ENCODE measurements at regions not wholly inside any gene's neighbourhood (a gene's known extent, or its start where the extent isn't known, plus 50 kb on each side); places are given as distances from the start of the nearest gene placed in this dataset.

GRCh38 chr4:156261230-156261629, 307.6 kb upstream of the CTSO start:
- Histone ChIP-seq H3K4me2 (no peak overlapping the region), H3K4me1 (no peaks in the 10 kb centered on the region), H3K9me3 (no peaks in the 10 kb centered on the region), H3K4me3 (no peak overlapping the region), H3K27ac (no peak overlapping the region)
- no peak for DNase-seq (ENCODE audit: low read depth in 1 of 2, low spot score in 1 of 2)
- ChIA-PET POLR2A (no interaction called here), CTCF (no interaction called here)
- WGBS (ENCODE audit: missing lambda C conversion rate), result 95% methylated on average over 1 of the region's 1 CpG
- FAIRE-seq, result no peak
- TF ChIP-seq POLR2AphosphoS2 (conservative IDR thresholded peaks at IDR 0.05; ENCODE audit: low read length) (no peak), EP300 (IDR thresholded peaks at IDR 0.05) (no peak), ESRRA (IDR thresholded peaks at IDR 0.05; ENCODE audit: borderline replicate concordance, low read length) (no peak), BCL3 (IDR thresholded peaks at IDR 0.05) (no peak), MAZ (IDR thresholded peaks at IDR 0.05; ENCODE audit: borderline replicate concordance, low read depth, low read length) (no peak)
- TF ChIP-seq, protein P1, sequence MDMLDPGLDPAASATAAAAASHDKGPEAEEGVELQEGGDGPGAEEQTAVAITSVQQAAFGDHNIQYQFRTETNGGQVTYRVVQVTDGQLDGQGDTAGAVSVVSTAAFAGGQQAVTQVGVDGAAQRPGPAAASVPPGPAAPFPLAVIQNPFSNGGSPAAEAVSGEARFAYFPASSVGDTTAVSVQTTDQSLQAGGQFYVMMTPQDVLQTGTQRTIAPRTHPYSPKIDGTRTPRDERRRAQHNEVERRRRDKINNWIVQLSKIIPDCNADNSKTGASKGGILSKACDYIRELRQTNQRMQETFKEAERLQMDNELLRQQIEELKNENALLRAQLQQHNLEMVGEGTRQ (IDR thresholded peaks at IDR 0.05), result no peak
- TF ChIP-seq, protein P2, sequence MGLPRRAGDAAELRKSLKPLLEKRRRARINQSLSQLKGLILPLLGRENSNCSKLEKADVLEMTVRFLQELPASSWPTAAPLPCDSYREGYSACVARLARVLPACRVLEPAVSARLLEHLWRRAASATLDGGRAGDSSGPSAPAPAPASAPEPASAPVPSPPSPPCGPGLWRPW (IDR thresholded peaks at IDR 0.05), result no peak
- ATAC-seq, result no peak

GRCh38 chr4:156255230-156256007, 301.8 kb upstream of the CTSO start:
- POLR2A ChIA-PET, result no interaction called here
- 47% methylated on average over 5 of the region's 5 CpGs for WGBS (ENCODE audit: missing lambda C conversion rate)
- H3K27ac ChIP-seq, result no peak overlapping the region
- H3K4me3 ChIP-seq, result no peak overlapping the region
- ATAC-seq (no peak), FAIRE-seq (no peak), DNase-seq (ENCODE audit: low read depth in 1 of 2, low spot score in 1 of 2) (no peak)
- H3K4me2 ChIP-seq, result no peak overlapping the region
- no peaks in the 10 kb centered on the region for H3K4me1 ChIP-seq
- CTCF ChIA-PET, result no interaction called here
- no peaks in the 10 kb centered on the region for H3K9me3 ChIP-seq
- TF ChIP-seq JUNB (IDR thresholded peaks at IDR 0.05) (no peak), GATA3 (IDR thresholded peaks at IDR 0.05; ENCODE audit: borderline replicate concordance) (no peak), FOXS1 (CRISPR knock-in tag; IDR thresholded peaks at IDR 0.05) (no peak), RARB (CRISPR knock-in tag; IDR thresholded peaks at IDR 0.05) (no peak)

GRCh38 chr4:156252358-156252921, 298.8 kb upstream of the CTSO start:
- POLR2A ChIA-PET, result no interaction called here

More at GRCh38 chr4:156252358-156252921, 298.8 kb upstream of the CTSO start:
- DNase-seq (ENCODE audit: low read depth in 1 of 2, low spot score in 1 of 2), result no peak
- H3K4me2 ChIP-seq, result no peak overlapping the region
- H3K9me3 ChIP-seq, result no peaks in the 10 kb centered on the region
- no peak for FAIRE-seq
- 17% methylated on average over 2 of the region's 2 CpGs for WGBS (ENCODE audit: missing lambda C conversion rate)
- no peak overlapping the region for H3K4me3 ChIP-seq
- TF ChIP-seq, protein P2 (IDR thresholded peaks at IDR 0.05), result no peak
- TF ChIP-seq ZNF302 (CRISPR knock-in tag; IDR thresholded peaks at IDR 0.05), result no peak
- TF ChIP-seq EHF (CRISPR knock-in tag; IDR thresholded peaks at IDR 0.05), result no peak
- no peak for TF ChIP-seq ZSCAN20 (CRISPR knock-in tag; IDR thresholded peaks at IDR 0.05)
- no peak for TF ChIP-seq NPAS2 (CRISPR knock-in tag; IDR thresholded peaks at IDR 0.05; ENCODE audit: borderline replicate concordance)
- no peak for TF ChIP-seq KDM5A (IDR thresholded peaks at IDR 0.05)
- no peak for TF ChIP-seq PHF8 (IDR thresholded peaks at IDR 0.05; ENCODE audit: borderline replicate concordance, low read depth)
- no peak for TF ChIP-seq HOXB5 (CRISPR knock-in tag; IDR thresholded peaks at IDR 0.05)
- no peak for TF ChIP-seq ESRRA (IDR thresholded peaks at IDR 0.05; ENCODE audit: borderline replicate concordance, low read length)
- TF ChIP-seq JUNB (IDR thresholded peaks at IDR 0.05), result no peak
- TF ChIP-seq EHMT2 (IDR thresholded peaks at IDR 0.05; ENCODE audit: low read depth), result no peak
- TF ChIP-seq SMC3 (IDR thresholded peaks at IDR 0.05), result no peak
- no peak for TF ChIP-seq HOXA7 (CRISPR knock-in tag; IDR thresholded peaks at IDR 0.05)
- no peak for TF ChIP-seq ZFP36 (IDR thresholded peaks at IDR 0.05; ENCODE audit: borderline replicate concordance, partially characterized antibody)
- TF ChIP-seq MAX (IDR thresholded peaks at IDR 0.05), result no peak
- TF ChIP-seq TFCP2L1 (CRISPR knock-in tag; IDR thresholded peaks at IDR 0.05), result no peak
- TF ChIP-seq CBX8 (IDR thresholded peaks at IDR 0.05), result no peak
- no peak for TF ChIP-seq JUN (IDR thresholded peaks at IDR 0.05)
- TF ChIP-seq, protein P3, sequence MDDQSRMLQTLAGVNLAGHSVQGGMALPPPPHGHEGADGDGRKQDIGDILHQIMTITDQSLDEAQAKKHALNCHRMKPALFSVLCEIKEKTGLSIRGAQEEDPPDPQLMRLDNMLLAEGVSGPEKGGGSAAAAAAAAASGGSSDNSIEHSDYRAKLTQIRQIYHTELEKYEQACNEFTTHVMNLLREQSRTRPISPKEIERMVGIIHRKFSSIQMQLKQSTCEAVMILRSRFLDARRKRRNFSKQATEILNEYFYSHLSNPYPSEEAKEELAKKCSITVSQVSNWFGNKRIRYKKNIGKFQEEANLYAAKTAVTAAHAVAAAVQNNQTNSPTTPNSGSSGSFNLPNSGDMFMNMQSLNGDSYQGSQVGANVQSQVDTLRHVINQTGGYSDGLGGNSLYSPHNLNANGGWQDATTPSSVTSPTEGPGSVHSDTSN (IDR thresholded peaks at IDR 0.05), result no peak
- H3K27ac ChIP-seq, result no peak overlapping the region
- ATAC-seq, result no peak
- CTCF ChIA-PET, result no interaction called here
- H3K4me1 ChIP-seq, result no peaks in the 10 kb centered on the region

Measured in A549 (cell line).